HAP-1 (cell line): ENCODE measurements at regions not wholly inside any gene's neighbourhood (a gene's known extent, or its start where the extent isn't known, plus 50 kb on each side); places are given as distances from the start of the nearest gene placed in this dataset.

Source experiments
- DNase-seq, 2 experiments: peaks; one replicate each; pipeline ENCODE4 v3.0.0-alpha.2; 2016 to 2020; ENCODE audit warnings: low spot score in 2 of 2
- H3K27me3 ChIP-seq: fragments of 250-450 bp; sonication (Bioruptor Pico); 2 replicates; pipeline ENCODE4 v1.5.1; 2020; ENCODE audit warnings: low read depth, mild to moderate bottlenecking, moderate library complexity
- H3K36me3 ChIP-seq: fragments of 250-450 bp; sonication (Bioruptor Pico); replicated peaks from 2 replicates; pipeline ENCODE4 v1.5.1; 2020; ENCODE audit warnings: mild to moderate bottlenecking
- H3K4me1 ChIP-seq: fragments of 250-450 bp; sonication (Bioruptor Pico); 2 replicates; pipeline ENCODE4 v1.5.1; 2020; ENCODE audit warnings: mild to moderate bottlenecking
- H3K4me3 ChIP-seq: fragments of 250-450 bp; sonication (Bioruptor Pico); 2 replicates; pipeline ENCODE4 v1.5.1; 2020; ENCODE audit warnings: mild to moderate bottlenecking, moderate library complexity
- H3K9me3 ChIP-seq: fragments of 250-450 bp; sonication (Bioruptor Pico); 2 replicates; pipeline ENCODE4 v1.5.1; 2020; ENCODE audit warnings: mild to moderate bottlenecking, moderate library complexity
- in situ Hi-C: fragments of 300-500 bp; cut with MboI; formaldehyde crosslinking; loops from 3 replicates; pipeline ENCODE4 v1.14.3; 2020; ENCODE audit warnings: low sequenced_read_pairs, inconsistent platforms, mixed read lengths

- DNase-seq, result peak; percentile 15 to 19
- H3K9me3 ChIP-seq, result no peaks in the 10 kb centered on the region
- in situ Hi-C loops, result no loop called here
- no peaks in the 10 kb centered on the region for H3K27me3 ChIP-seq
- H3K4me1 ChIP-seq, result no peaks in the 10 kb centered on the region
- no peaks in the 10 kb centered on the region for H3K36me3 ChIP-seq
- H3K4me3 ChIP-seq, result no peak overlapping the region
Measured at GRCh38 chr4:33160126-33160525, 2440.0 kb downstream of the PCDH7 start.

DNA sequence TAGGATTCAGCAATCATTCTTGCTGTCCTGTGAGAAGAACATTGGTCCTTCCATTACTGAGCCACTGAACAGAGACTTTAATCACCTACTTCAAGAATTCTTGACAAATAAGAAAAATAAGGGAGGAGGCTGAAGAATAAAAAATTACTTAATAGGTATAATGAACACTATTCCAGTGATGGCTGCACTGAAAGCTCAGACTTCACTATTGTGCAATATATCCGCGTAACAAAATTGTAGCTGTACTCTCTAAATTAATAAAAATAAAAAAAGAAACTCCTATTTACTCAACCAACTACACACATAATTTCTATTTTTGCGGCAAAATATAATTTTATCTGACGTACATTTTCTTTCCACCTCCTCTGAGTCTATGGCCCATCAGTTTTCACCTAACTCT lies 2441.0 kb downstream of the PCDH7 start:
- DNase-seq, result no peak
- H3K4me3 ChIP-seq, result no peak overlapping the region
- no peaks in the 10 kb centered on the region for H3K36me3 ChIP-seq
- H3K4me1 ChIP-seq, result no peaks in the 10 kb centered on the region
- in situ Hi-C loops, result no loop called here
- H3K27me3 ChIP-seq, result no peaks in the 10 kb centered on the region
- H3K9me3 ChIP-seq, result no peaks in the 10 kb centered on the region

DNA sequence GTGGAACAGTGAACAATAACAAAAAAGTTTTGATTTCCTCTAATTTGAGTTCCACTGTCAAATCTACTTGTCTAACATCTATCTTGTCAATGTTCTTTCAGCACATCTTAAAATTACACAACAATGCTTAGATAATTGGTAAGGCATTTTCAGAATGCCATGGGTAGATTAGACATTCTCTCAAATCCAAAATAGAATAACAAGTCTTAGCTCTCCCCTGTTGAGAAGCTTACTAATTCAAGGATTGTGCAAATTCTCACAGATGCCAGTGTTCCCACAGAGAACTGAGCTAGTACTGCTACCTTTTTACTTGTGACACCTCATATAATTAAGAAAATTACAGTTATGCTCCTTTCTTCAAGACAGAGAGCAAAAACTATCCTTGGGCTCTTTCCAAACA lies 2442.0 kb downstream of the PCDH7 start:
- in situ Hi-C loops, result no loop called here

GRCh38 chr4:33171873-33172525 lies 2451.8 kb downstream of the PCDH7 start:
- in situ Hi-C loops, result no loop called here
- DNase-seq, result peak; percentile 18 to 74
- Histone ChIP-seq H3K4me1 (peaks cover 18% of the 10 kb centered on the region), H3K9me3 (no peaks in the 10 kb centered on the region), H3K4me3 (no peak overlapping the region), H3K27me3 (no peaks in the 10 kb centered on the region), H3K36me3 (no peaks in the 10 kb centered on the region)

More for the DNA sequence above, 2442.0 kb downstream of the PCDH7 start:
- Histone ChIP-seq H3K4me1 (no peaks in the 10 kb centered on the region), H3K27me3 (no peaks in the 10 kb centered on the region), H3K4me3 (no peak overlapping the region), H3K9me3 (no peaks in the 10 kb centered on the region), H3K36me3 (no peaks in the 10 kb centered on the region)
- no peak for DNase-seq

- Histone ChIP-seq H3K4me3 (no peak overlapping the region), H3K4me1 (peaks cover 18% of the 10 kb centered on the region), H3K27me3 (no peaks in the 10 kb centered on the region), H3K9me3 (no peaks in the 10 kb centered on the region), H3K36me3 (no peaks in the 10 kb centered on the region)
- in situ Hi-C loops, result no loop called here
- DNase-seq, result peak in 1 of 2 experiments; percentile 64
Measured at GRCh38 chr4:33176566-33176965, 2456.4 kb downstream of the PCDH7 start.

- in situ Hi-C loops, result no loop called here
- no peak for DNase-seq
Measured at GRCh38 chr4:33184657-33185290, 2464.6 kb downstream of the PCDH7 start.

GRCh38 chr4:33187035-33187434 lies 2466.9 kb downstream of the PCDH7 start:
- Histone ChIP-seq H3K9me3 (no peaks in the 10 kb centered on the region), H3K4me3 (no peak overlapping the region), H3K4me1 (no peaks in the 10 kb centered on the region; the same call in 1 of the 2 replicates), H3K36me3 (no peaks in the 10 kb centered on the region), H3K27me3 (no peaks in the 10 kb centered on the region)
- no peak for DNase-seq
- in situ Hi-C loops, result no loop called here

More at GRCh38 chr4:33184657-33185290, 2464.6 kb downstream of the PCDH7 start:
- Histone ChIP-seq H3K9me3 (no peaks in the 10 kb centered on the region), H3K27me3 (no peaks in the 10 kb centered on the region), H3K4me1 (no peaks in the 10 kb centered on the region; the same call in 1 of the 2 replicates), H3K36me3 (no peaks in the 10 kb centered on the region), H3K4me3 (no peak overlapping the region)

DNA sequence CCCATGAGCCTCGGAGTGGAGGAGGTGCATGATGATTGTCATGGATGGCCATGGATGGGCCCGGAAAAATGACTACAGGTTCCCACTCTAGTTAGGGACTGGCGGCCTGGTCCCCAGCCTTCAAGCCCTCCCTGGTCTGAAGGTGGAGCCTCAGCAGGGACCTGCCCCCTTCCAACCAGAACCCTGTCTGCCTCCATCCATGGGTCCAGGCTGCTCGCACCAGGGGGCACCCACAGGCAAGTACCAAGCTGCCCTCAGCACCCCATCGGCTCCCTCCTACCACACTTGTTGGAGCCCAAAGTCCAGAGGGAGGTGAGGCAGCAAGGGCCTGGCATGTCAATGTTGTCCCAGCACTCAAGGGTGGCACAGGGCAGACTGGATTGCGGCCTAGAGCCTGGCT lies 2468.6 kb downstream of the PCDH7 start:
- DNase-seq, result no peak
- no peaks in the 10 kb centered on the region; the same call in 1 of the 2 replicates for H3K4me1 ChIP-seq
- H3K9me3 ChIP-seq, result no peaks in the 10 kb centered on the region
- in situ Hi-C loops, result no loop called here
- no peaks in the 10 kb centered on the region for H3K36me3 ChIP-seq
- no peaks in the 10 kb centered on the region for H3K27me3 ChIP-seq
- no peak overlapping the region for H3K4me3 ChIP-seq

DNA sequence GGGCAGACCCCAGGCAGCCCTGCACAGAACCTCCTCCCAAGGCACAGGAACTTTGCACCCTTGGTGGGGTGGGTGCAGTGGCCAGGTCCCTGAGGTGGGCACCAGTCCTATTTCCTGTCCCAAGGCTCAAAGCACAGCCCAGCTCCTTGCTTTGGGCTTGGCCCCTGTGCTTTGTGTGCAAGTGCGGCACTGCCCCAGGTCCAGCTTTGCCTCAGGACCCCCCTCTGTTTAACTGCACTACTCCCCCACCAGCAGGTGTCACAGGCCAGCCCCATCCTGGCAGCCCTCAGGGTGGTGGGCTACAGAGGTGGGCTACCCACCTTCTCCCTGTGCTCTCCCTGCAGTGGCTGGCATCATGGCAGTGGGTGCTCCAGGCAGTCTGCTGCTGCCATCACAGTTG lies 2469.0 kb downstream of the PCDH7 start:
- in situ Hi-C loops, result no loop called here
- Histone ChIP-seq H3K4me1 (no peaks in the 10 kb centered on the region; the same call in 1 of the 2 replicates), H3K9me3 (no peaks in the 10 kb centered on the region), H3K27me3 (no peaks in the 10 kb centered on the region), H3K36me3 (no peaks in the 10 kb centered on the region), H3K4me3 (no peak overlapping the region)
- no peak for DNase-seq

DNA sequence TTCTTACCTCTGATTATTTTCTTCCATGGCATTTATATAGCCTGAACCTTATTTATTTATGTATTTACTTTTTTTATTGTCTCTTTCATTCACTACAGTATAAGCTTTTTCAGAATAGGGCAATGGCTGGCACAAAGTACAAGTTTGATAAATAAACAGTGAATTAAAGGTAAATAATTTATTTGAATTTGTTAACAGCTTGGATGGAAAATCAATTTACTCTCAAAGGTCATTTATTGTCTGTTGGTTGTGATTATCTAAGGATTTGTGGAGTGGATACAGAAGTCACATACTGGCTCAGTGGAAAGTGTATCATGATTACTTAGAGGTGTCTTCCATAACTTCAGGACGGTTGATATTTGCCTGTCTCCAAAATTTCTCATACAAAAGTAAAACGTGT lies 2472.9 kb downstream of the PCDH7 start:
- Histone ChIP-seq H3K27me3 (no peaks in the 10 kb centered on the region), H3K36me3 (no peaks in the 10 kb centered on the region), H3K9me3 (no peaks in the 10 kb centered on the region), H3K4me1 (no peaks in the 10 kb centered on the region), H3K4me3 (no peak overlapping the region)
- in situ Hi-C loops, result no loop called here
- DNase-seq, result no peak

- Histone ChIP-seq H3K4me1 (no peaks in the 10 kb centered on the region), H3K4me3 (no peak overlapping the region), H3K9me3 (no peaks in the 10 kb centered on the region), H3K36me3 (no peaks in the 10 kb centered on the region), H3K27me3 (no peaks in the 10 kb centered on the region)
- DNase-seq, result no peak
- in situ Hi-C loops, result no loop called here
Measured at GRCh38 chr4:33200377-33200776, 2480.2 kb downstream of the PCDH7 start.

DNA sequence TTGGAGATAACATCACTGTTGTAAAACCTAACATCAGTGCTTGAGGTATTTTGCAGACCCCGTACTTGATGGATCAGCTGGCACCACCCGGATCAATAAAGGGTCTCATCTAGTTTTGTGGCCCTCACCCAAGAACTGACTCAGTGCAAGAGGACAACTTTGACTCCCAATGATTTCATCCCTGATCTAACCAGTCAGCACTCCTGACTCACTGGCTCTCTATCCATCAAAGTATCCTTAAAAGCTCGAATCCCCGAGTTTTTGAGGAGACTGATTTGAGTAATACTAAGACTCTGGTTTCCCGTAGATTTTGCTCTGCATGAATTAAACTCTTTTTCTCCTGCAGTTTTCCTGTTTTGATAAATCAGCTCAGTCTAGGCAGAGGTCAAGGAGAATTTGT lies 2498.1 kb downstream of the PCDH7 start:
- H3K36me3 ChIP-seq, result no peaks in the 10 kb centered on the region
- no peaks in the 10 kb centered on the region for H3K27me3 ChIP-seq
- no peak overlapping the region for H3K4me3 ChIP-seq
- no peaks in the 10 kb centered on the region for H3K4me1 ChIP-seq
- in situ Hi-C loops, result no loop called here
- H3K9me3 ChIP-seq, result no peaks in the 10 kb centered on the region
- no peak for DNase-seq

DNA sequence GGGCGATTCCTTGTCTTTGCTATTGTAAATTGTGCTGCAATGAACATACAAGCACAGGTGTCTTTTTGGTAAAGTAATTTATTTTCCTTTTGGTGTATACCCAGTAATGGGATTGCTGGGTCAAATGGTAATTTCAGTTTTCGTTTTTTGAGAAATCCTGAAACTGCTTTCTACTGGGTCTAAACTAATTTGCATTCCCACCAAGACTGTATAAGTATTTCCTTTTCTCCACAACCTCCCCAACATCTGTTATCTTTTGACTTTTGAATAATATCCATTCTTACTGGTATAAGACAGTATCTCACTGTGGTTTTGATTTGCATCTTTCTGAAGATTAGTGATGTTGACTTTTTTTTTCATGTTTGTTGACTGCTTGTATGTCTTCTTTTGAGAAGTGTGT lies 2506.0 kb downstream of the PCDH7 start:
- no peak for DNase-seq
- no peaks in the 10 kb centered on the region for H3K27me3 ChIP-seq
- no peaks in the 10 kb centered on the region for H3K36me3 ChIP-seq
- H3K4me3 ChIP-seq, result no peak overlapping the region
- in situ Hi-C loops, result no loop called here
- no peaks in the 10 kb centered on the region for H3K4me1 ChIP-seq
- no peaks in the 10 kb centered on the region for H3K9me3 ChIP-seq

DNA sequence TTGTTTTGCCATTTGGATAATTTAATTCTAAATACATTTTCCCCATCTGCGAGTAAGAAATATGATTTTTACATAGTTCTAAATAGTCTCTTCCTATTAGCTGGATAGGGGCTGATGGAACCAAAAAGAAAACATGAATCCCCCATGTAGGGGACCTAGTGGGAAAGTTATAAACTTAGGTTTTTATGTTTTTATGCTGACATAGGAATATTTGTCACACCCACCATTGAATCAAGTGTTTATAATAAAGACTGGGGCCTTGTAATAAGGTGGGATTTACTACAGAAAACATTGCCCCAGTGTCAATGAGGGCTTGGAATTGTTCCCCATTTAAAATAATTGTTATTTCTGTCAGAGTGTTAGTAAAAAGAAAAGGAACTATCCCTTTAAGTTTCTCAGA lies 2506.6 kb downstream of the PCDH7 start:
- in situ Hi-C loops, result no loop called here
- no peaks in the 10 kb centered on the region for H3K36me3 ChIP-seq
- no peak for DNase-seq

More for the DNA sequence above, 2506.6 kb downstream of the PCDH7 start:
- H3K4me3 ChIP-seq, result no peak overlapping the region
- H3K4me1 ChIP-seq, result no peaks in the 10 kb centered on the region
- H3K27me3 ChIP-seq, result no peaks in the 10 kb centered on the region
- H3K9me3 ChIP-seq, result no peaks in the 10 kb centered on the region
